ENCODE measurements at regions not wholly inside any gene's neighbourhood (a gene's known extent, or its start where the extent isn't known, plus 50 kb on each side); places are given as distances from the start of the nearest gene placed in this dataset.

DNA sequence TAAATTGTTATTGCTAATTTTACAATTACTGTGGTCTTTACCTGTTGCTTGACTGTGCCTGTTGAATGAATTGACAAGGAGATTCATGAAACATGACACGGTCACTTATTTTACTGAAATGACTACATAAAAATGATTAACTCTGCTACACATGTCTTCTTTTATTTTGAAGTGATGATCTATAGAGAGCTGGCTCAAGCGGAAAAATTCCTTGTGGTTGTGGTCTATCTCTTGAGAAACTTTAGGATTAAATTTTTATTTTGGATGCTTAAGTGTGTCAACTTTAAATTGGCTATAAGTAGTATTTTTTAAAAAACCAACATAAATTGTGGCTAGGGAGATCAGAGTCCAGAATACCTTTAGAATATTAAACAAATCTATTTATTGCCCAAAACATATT is 131.8 kb upstream of the PITX2 start:
- Histone ChIP-seq H3K56ac (ENCODE audit: extremely low read depth, insufficient read depth, low read length) (no peak overlapping the region), H3K4me1 (ENCODE audit: control insufficient read depth, insufficient read depth, low read length) (no peaks in the 10 kb centered on the region), H3K4me3 (ENCODE audit: insufficient read depth, low read depth, low read length) (no peak overlapping the region), H3K14ac (replicated peaks; ENCODE audit: low read depth, low read length) (no peak overlapping the region), H3K23ac (ENCODE audit: low read depth, low read length) (no peak overlapping the region), H2AK5ac (ENCODE audit: low read depth, low read length) (no peak overlapping the region), H3K4me2 (ENCODE audit: low read depth, low read length) (no peak overlapping the region), H3K36me3 (ENCODE audit: control insufficient read depth, insufficient read depth, low read length) (no peaks in the 10 kb centered on the region), H3K9me1 (ENCODE audit: insufficient read depth, low read length) (no peaks in the 10 kb centered on the region), H3K79me1 (ENCODE audit: low read depth in 1 of 2, low read length in 2 of 2) (no peaks in the 10 kb centered on the region), H2AFZ (replicated peaks; ENCODE audit: low read length, poor library complexity) (no peak overlapping the region), H4K20me1 (ENCODE audit: insufficient read depth, low read length) (no peaks in the 10 kb centered on the region), H4K5ac (ENCODE audit: low read depth, low read length) (no peak overlapping the region), H2AK9ac (replicated peaks; ENCODE audit: low read depth, low read length, poor library complexity) (no peak overlapping the region), H2BK120ac (ENCODE audit: low read depth, low read length) (no peak overlapping the region), H4K91ac (ENCODE audit: insufficient read depth, low read depth, low read length) (no peak overlapping the region), H3K9ac (ENCODE audit: low read depth, low read length) (no peak overlapping the region), H2BK5ac (ENCODE audit: low read depth, low read length, poor library complexity, severe bottlenecking) (no peak overlapping the region), H3K27ac (ENCODE audit: insufficient read depth, low read length) (no peak overlapping the region), H2BK20ac (ENCODE audit: low read depth, low read length) (no peak overlapping the region), H4K8ac (ENCODE audit: low read depth in 2 of 2, low read length in 2 of 2) (no peak overlapping the region), H3K27me3 (ENCODE audit: control insufficient read depth, insufficient read depth, low read length) (no peaks in the 10 kb centered on the region), H3K9me3 (ENCODE audit: control insufficient read depth, insufficient read depth, low read length) (no peaks in the 10 kb centered on the region), H3K18ac (ENCODE audit: low read depth, low read length) (no peak overlapping the region), H3K4ac (ENCODE audit: low read depth, low read length) (no peak overlapping the region), H2BK15ac (ENCODE audit: low read depth, low read length) (no peak overlapping the region)
- WGBS, 2 experiments (ENCODE audit: extremely low coverage in 2 of 2, insufficient read length in 1 of 2): no CpG with 5 or more reads among the region's 2 CpGs
- dilution Hi-C loops (cut with HindIII; ENCODE audit: low sequenced_read_pairs, unreplicated experiment): no loop called here
- no peak for DNase-seq
- POLR2A ChIA-PET (ENCODE audit: unreplicated experiment): no interaction called here
- no peak for ATAC-seq (ENCODE audit: low read depth)
- no peak for TF ChIP-seq MXI1 (IDR thresholded peaks at IDR 0.05; ENCODE audit: borderline replicate concordance, low read depth, low read length)
- TF ChIP-seq USF2 (IDR thresholded peaks at IDR 0.05; ENCODE audit: low read depth, low read length): no peak
- no peak for TF ChIP-seq CEBPB (IDR thresholded peaks at IDR 0.05; ENCODE audit: low read depth, low read length)
- TF ChIP-seq BHLHE40 (IDR thresholded peaks at IDR 0.05; ENCODE audit: low read depth, low read length): no peak
- no peak for TF ChIP-seq POLR2A (IDR thresholded peaks at IDR 0.05; ENCODE audit: low read depth, low read length)
- no peak for TF ChIP-seq ELK1 (IDR thresholded peaks at IDR 0.05; ENCODE audit: borderline replicate concordance, low read depth, low read length)
- TF ChIP-seq MAFK (IDR thresholded peaks at IDR 0.05; ENCODE audit: low read depth, low read length): no peak
- TF ChIP-seq FOS (IDR thresholded peaks at IDR 0.05; ENCODE audit: low read depth, low read length): no peak
- no peak for TF ChIP-seq CHD1 (IDR thresholded peaks at IDR 0.05; ENCODE audit: low read depth, low read length)
- TF ChIP-seq MAZ (IDR thresholded peaks at IDR 0.05; ENCODE audit: borderline replicate concordance, low read depth, low read length): no peak
- no peak for TF ChIP-seq RCOR1 (IDR thresholded peaks at IDR 0.05; ENCODE audit: insufficient replicate concordance, low read length)
- TF ChIP-seq, protein P1, sequence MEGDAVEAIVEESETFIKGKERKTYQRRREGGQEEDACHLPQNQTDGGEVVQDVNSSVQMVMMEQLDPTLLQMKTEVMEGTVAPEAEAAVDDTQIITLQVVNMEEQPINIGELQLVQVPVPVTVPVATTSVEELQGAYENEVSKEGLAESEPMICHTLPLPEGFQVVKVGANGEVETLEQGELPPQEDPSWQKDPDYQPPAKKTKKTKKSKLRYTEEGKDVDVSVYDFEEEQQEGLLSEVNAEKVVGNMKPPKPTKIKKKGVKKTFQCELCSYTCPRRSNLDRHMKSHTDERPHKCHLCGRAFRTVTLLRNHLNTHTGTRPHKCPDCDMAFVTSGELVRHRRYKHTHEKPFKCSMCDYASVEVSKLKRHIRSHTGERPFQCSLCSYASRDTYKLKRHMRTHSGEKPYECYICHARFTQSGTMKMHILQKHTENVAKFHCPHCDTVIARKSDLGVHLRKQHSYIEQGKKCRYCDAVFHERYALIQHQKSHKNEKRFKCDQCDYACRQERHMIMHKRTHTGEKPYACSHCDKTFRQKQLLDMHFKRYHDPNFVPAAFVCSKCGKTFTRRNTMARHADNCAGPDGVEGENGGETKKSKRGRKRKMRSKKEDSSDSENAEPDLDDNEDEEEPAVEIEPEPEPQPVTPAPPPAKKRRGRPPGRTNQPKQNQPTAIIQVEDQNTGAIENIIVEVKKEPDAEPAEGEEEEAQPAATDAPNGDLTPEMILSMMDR (conservative IDR thresholded peaks at IDR 0.05; ENCODE audit: low read depth, low read length): no peak
- no peak for TF ChIP-seq RAD21 (IDR thresholded peaks at IDR 0.05; ENCODE audit: low read length)
- TF ChIP-seq SMC3 (IDR thresholded peaks at IDR 0.05; ENCODE audit: low read depth, low read length): no peak
- no peak for TF ChIP-seq RFX5 (IDR thresholded peaks at IDR 0.05; ENCODE audit: low read depth, low read length)
- TF ChIP-seq NFE2L2 (IDR thresholded peaks at IDR 0.05; ENCODE audit: low read depth, low read length): no peak
- no TSS peak for BruUV-seq (replicated peaks)
- intact Hi-C loops (cut with micrococcal nuclease): no loop called here
- CTCF ChIA-PET: no interaction called here
- in situ Hi-C loops (cut with MboI; ENCODE audit: low sequenced_read_pairs): no loop called here

All from IMR-90 (cell line).